WTC11 (cell line): ENCODE measurements at regions not wholly inside any gene's neighbourhood (a gene's known extent, or its start where the extent isn't known, plus 50 kb on each side); places are given as distances from the start of the nearest gene placed in this dataset.

Experiments
- ATF1 ChIP-seq: sonication (generic); formaldehyde crosslinking; IDR thresholded peaks from 2 replicates; pipeline ENCODE4 v1.8.1; 2023; ENCODE audit warnings: mild to moderate bottlenecking, moderate library complexity, missing genetic modification reagents
- FOXK1 ChIP-seq: sonication (generic); formaldehyde crosslinking; IDR thresholded peaks from 2 replicates; pipeline ENCODE4 v1.8.0; 2022; ENCODE audit warnings: mild to moderate bottlenecking, moderate library complexity, missing genetic modification reagents
- NR2C2 ChIP-seq: sonication (generic); formaldehyde crosslinking; IDR thresholded peaks from 2 replicates; pipeline ENCODE4 v1.8.0; 2022; ENCODE audit warnings: mild to moderate bottlenecking, missing genetic modification reagents
- SMAD3 ChIP-seq: sonication (generic); formaldehyde crosslinking; IDR thresholded peaks from 2 replicates; pipeline ENCODE4 v1.8.0; 2022; ENCODE audit warnings: missing genetic modification reagents, mild to moderate bottlenecking, borderline replicate concordance
- TF ChIP-seq, protein P1 (sequence below): sonication (generic); formaldehyde crosslinking; IDR thresholded peaks from 2 replicates; pipeline ENCODE4 v1.8.0; 2022; ENCODE audit warnings: mild to moderate bottlenecking, missing genetic modification reagents
- TF ChIP-seq, protein P2 (sequence below): fragments of 200-600 bp; IDR thresholded peaks from 2 replicates; pipeline ENCODE4 v1.8.0; 2022; ENCODE audit warnings: antibody characterized with exemption

DNA sequence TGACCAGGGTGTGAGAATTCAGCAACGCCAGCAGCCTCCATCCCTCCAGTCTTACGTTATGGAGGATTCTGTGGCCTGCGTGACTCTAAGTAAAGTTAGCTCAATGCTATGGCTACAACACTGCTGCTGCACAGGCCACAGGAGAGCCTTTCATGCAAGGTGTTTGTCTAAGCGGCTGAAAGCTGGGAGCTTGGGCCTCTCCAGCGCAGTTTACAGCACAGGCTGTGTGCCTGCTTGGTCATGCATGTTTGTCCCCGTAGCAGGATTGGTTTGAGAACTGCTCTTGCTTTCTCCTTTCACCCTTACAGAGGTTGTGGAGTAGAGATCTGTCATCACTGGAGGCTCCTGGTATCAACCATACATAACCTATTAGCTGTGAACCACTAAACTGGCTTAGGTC lies 113.1 kb upstream of the TMCC3 start:
- TF ChIP-seq, protein P1, sequence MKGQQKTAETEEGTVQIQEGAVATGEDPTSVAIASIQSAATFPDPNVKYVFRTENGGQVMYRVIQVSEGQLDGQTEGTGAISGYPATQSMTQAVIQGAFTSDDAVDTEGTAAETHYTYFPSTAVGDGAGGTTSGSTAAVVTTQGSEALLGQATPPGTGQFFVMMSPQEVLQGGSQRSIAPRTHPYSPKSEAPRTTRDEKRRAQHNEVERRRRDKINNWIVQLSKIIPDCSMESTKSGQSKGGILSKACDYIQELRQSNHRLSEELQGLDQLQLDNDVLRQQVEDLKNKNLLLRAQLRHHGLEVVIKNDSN (CRISPR knock-in tag), result no peak
- TF ChIP-seq, protein P2, sequence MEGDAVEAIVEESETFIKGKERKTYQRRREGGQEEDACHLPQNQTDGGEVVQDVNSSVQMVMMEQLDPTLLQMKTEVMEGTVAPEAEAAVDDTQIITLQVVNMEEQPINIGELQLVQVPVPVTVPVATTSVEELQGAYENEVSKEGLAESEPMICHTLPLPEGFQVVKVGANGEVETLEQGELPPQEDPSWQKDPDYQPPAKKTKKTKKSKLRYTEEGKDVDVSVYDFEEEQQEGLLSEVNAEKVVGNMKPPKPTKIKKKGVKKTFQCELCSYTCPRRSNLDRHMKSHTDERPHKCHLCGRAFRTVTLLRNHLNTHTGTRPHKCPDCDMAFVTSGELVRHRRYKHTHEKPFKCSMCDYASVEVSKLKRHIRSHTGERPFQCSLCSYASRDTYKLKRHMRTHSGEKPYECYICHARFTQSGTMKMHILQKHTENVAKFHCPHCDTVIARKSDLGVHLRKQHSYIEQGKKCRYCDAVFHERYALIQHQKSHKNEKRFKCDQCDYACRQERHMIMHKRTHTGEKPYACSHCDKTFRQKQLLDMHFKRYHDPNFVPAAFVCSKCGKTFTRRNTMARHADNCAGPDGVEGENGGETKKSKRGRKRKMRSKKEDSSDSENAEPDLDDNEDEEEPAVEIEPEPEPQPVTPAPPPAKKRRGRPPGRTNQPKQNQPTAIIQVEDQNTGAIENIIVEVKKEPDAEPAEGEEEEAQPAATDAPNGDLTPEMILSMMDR, result no peak
- TF ChIP-seq ATF1 (CRISPR knock-in tag) (no peak), NR2C2 (CRISPR knock-in tag) (no peak), SMAD3 (CRISPR knock-in tag) (no peak), FOXK1 (CRISPR knock-in tag) (no peak)
